GM21737 (cell line): ENCODE measurements at regions not wholly inside any gene's neighbourhood (a gene's known extent, or its start where the extent isn't known, plus 50 kb on each side); places are given as distances from the start of the nearest gene placed in this dataset.
"Not testable (repeated sequence)": the region's sequence is repeated elsewhere in the genome, so short reads cannot be mapped to it uniquely, and the experiment has no call there.

Experiments used
- ATAC-seq: cut with Tn5 transposase; IDR thresholded peaks from one replicate; pipeline ENCODE4 v1.9.1; 2021; ENCODE audit warnings: mild to moderate bottlenecking, moderate library complexity; ENCODE audit not compliant: unreplicated experiment

- ATAC-seq, result no peak
These were observed 225.3 kb upstream of the IRF2BP2 start for GRCh38 chr1:234835239-234835638.

- ATAC-seq, result no peak
These were observed 223.7 kb upstream of the IRF2BP2 start for GRCh38 chr1:234833646-234834045.

DNA sequence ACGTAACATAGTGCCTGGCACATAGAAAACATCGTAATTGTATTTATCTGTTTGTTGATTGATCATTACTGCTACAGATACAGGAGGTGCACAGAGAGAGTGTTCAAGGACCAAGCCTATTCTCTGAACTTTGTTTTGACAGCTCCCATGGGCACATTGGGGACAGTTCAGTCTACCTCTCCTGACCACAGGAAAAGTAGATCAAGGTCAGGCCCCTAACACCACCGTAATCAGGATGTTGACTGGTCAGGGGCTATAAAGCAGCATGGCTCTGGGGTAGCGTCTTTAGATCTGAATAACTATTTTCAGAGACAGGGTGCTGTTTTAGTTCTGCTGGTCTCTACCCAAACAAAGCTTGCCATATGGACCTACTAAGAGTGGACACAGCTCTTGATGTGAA lies 223.1 kb upstream of the IRF2BP2 start:
- ATAC-seq, result no peak

- ATAC-seq, result no peak
These were observed 217.7 kb upstream of the IRF2BP2 start for GRCh38 chr1:234827656-234828055.

DNA sequence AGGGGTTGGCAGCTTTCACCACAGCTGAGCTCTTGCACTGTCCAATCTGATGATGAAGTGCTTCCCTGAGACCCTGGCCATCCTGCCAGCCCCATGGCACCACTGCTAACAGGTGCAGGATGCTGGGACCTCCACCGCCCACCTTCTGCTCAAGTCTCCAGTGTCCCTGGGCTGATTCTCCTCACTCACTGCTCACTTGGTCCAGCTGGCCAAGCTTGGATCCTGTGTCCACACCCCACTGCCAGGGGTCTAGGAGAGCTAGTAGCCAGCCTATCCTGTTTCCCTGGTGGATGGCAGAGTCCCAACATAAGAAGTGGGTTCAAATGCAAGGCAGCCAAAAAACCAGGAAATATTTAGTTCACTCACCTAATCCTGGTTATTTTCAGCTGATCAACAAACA lies 217.2 kb upstream of the IRF2BP2 start:
- no peak for ATAC-seq

DNA sequence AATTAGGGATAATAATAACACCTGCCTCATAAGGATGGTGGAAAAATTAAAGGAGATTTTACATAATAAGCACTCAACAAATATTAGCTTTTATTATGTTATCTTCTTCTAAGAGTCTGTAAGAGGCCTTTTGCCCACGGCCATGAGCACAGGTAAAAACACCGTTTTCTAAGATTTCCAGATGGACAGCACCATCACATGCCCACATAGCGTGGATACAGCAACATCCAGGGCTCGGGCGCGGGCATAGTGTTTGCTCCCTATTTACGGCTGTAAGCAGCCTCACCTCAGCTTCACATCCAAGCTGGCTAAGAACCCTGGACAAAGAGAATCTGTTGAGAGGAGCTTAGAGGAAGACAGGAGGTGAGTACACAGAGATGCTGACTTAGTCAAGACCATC lies 216.4 kb upstream of the IRF2BP2 start:
- ATAC-seq, result no peak

- ATAC-seq, result no peak
These were observed 215.7 kb upstream of the IRF2BP2 start for GRCh38 chr1:234825498-234826165.

GRCh38 chr1:234824836-234825235 lies 214.9 kb upstream of the IRF2BP2 start:
- ATAC-seq, result not testable (repeated sequence)

DNA sequence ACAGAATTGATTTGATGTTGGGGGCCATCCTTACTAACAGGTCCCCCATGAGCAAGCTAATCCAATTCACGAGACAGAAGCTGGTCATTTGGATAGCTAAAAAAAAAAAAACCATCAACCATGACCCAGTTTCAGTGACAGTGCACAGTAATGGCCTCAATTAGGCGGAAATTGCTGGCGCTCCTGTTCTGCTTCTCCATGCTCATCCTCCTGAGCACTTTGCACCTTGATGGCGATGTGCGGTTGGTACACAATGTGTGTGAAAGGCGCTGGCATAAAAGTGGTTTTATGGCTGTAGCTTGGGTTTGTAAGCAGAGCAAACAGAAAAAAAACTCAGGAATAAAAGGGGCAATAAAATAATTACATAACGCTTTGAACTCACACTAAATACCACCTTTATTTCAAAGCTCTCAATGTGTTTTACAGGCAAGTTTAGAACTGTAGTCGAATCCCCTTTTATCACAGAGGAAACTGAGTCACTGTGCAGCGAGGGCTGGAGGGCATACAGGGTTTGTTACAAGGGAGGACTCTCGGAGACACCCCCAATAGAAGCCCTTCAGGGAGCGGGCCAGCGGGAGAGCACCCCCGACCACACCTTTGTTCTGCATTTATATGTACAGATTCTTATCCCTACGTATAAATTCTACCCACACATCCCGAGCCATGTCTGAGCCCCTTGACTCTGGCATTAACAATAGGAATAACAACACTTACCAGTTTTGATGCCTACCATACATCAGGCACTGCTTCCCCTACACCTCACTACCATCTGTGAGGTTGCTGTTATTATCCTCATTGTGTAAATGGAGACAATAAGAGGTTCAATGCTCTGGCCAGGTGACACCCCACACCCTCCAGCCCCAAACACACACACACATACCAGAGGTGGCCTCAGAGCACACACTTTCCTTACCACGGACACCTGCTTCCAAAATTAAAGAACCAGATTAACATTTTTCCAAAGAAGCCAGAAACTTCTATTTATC lies 213.5 kb upstream of the IRF2BP2 start:
- no peak for ATAC-seq

DNA sequence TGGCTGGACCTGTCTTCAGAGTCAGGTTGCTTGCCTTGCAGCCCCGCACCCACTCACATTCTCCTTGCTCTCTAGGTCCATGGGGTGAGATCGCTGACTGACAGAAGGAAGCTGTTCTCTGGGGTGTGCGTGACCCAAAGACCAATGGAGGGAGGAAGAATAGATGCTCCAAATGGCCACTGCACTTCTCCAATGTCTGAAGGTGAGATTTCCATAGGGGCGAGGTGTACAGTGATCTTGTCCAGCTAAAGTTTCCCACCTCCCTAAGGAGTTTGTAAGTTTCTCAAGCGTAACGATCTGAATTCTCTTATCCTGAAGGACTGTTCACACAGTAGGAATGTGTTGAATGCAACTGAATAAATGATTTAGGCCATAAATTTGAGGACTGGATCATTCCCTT lies 211.9 kb upstream of the IRF2BP2 start:
- no peak for ATAC-seq

DNA sequence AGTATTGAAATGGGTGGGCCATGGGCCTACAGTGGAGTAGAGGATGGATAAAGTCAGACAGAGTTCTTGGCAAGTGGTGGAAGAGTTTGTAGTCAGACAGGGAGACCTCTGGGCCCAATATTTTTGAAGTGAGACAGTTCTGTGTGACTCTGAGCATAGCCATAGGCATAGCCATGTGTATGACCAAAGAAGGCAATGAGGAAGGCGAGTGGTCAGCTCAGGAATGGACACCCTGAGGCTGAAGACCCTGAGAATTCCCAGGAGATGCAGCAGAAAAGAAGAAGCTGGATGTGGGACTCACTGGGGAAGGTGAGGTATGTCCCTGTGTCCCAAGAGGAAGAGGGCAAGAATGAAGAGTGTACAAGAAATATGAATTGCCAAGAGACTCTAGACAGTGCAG lies 210.6 kb upstream of the IRF2BP2 start:
- no peak for ATAC-seq

DNA sequence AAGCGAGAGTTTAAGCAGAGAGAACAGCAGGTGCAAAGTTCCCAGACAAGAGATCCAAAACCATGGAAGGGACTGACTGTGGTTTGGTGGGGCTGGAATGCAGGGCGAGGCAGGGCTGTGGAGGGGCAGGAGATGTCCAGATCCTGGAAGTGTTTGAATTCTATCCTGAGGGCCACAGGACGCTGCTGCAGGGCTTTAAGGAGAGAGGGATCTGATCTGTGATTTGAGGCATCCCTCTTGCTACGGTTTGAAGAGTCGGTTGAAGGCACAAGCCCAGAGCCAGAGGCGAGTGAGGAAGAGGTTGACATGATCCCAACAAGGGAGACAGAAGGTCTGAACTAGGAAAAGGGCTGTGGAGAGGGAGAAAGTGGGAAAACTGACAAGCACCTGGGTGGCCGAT lies 209.9 kb upstream of the IRF2BP2 start:
- not testable (repeated sequence) for ATAC-seq

- ATAC-seq, result not testable (repeated sequence)
These were observed 208.0 kb upstream of the IRF2BP2 start for GRCh38 chr1:234818040-234818387.

- ATAC-seq, result not testable (repeated sequence)
These were observed 207.5 kb upstream of the IRF2BP2 start for GRCh38 chr1:234817313-234818039.

GRCh38 chr1:234816864-234817263 lies 206.9 kb upstream of the IRF2BP2 start:
- not testable (repeated sequence) for ATAC-seq

- ATAC-seq, result not testable (repeated sequence)
These were observed 206.3 kb upstream of the IRF2BP2 start for GRCh38 chr1:234816186-234816851.

DNA sequence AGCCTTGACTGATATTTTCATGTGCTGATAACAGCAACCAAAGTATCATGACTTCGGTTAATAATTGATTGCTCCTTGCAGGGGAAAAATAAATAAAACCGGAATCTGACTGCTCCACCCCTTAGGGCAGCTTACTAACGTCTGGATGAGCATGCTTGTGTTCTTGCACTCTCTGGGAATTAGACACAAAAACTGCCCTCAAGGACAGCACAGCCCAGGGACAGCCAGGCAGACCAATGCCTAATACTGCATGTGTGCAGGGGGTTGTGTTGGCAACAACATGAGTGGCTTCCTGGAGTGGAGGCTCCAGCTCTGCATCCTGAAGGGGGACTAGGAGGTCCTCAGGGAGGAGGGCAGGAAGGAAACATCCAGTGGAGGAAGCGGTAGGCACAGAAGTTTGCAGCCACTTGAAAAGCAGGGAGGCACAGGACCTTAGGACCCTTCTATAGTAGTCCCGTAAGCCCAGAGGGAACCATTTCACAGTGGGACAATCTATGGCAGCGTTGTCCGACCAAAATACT lies 205.4 kb upstream of the IRF2BP2 start:
- ATAC-seq, result not testable (repeated sequence)

- ATAC-seq, result not testable (repeated sequence)
These were observed 204.3 kb upstream of the IRF2BP2 start for GRCh38 chr1:234814235-234814634.

GRCh38 chr1:234811824-234812223 lies 201.8 kb upstream of the IRF2BP2 start:
- ATAC-seq, result not testable (repeated sequence)

DNA sequence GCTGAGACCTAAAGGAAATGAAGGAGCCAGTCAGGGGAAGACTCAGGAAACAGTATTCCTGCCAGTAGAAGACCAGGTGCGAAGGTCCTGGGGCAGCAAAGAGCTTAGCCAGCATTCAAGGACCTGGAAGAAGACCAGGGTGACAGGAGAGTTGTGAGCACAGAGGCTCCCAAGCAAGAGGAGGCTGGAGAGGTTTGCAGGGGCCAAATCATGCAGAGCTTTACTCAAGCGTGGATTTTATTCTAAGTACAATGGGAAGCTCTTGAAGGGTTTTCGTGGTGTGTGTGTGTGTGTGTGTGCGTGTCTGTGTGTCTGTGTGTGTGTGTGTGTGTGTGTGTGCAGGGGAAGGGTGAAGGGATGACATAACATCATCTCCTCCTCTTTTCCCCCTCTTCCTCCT lies 200.7 kb upstream of the IRF2BP2 start:
- not testable (repeated sequence) for ATAC-seq

GRCh38 chr1:234809854-234810245 lies 199.9 kb upstream of the IRF2BP2 start:
- ATAC-seq, result not testable (repeated sequence)
